ENCODE measurements at regions not wholly inside any gene's neighbourhood (a gene's known extent, or its start where the extent isn't known, plus 50 kb on each side); places are given as distances from the start of the nearest gene placed in this dataset.
A peak's percentile ranks its signal among the peaks of the same experiment; 100 is the strongest.

DNA sequence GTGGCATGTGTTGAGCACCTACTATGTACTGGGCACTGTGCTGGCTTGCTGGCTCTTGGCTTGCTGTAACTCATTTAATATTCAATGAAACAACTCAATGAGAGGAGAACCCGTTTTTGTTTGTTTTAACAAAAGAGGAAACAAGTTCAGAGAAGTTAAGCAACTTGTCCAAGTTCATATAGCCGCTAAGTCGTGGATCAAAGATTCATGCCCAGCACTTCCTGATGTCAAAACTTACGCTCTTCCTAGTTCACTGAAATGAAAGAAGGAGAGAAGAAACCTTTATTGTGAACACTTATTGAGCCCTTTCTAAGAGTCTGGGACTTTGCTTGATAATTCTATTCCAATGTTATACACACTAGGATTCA, 475.9 kb downstream of the PTPRU start:
- Mint-ChIP-seq H3K27ac (ENCODE audit: unreplicated experiment) (no peak overlapping the region), H3K4me1 (ENCODE audit: low read depth) (peaks cover 31% of the 10 kb centered on the region)
- TF ChIP-seq, protein P1, sequence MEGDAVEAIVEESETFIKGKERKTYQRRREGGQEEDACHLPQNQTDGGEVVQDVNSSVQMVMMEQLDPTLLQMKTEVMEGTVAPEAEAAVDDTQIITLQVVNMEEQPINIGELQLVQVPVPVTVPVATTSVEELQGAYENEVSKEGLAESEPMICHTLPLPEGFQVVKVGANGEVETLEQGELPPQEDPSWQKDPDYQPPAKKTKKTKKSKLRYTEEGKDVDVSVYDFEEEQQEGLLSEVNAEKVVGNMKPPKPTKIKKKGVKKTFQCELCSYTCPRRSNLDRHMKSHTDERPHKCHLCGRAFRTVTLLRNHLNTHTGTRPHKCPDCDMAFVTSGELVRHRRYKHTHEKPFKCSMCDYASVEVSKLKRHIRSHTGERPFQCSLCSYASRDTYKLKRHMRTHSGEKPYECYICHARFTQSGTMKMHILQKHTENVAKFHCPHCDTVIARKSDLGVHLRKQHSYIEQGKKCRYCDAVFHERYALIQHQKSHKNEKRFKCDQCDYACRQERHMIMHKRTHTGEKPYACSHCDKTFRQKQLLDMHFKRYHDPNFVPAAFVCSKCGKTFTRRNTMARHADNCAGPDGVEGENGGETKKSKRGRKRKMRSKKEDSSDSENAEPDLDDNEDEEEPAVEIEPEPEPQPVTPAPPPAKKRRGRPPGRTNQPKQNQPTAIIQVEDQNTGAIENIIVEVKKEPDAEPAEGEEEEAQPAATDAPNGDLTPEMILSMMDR (IDR thresholded peaks at IDR 0.05): no peak

GRCh38 chr1:29711582-29712283, 475.4 kb downstream of the PTPRU start:
- no peaks in the 10 kb centered on the region for H3K27me3 Mint-ChIP-seq (ENCODE audit: low read depth)
- no peak for DNase-seq (ENCODE audit: low spot score)
- no peaks in the 10 kb centered on the region for H3K36me3 Mint-ChIP-seq (ENCODE audit: low read depth)
- H3K4me1 Mint-ChIP-seq (ENCODE audit: low read depth): peaks cover 31% of the 10 kb centered on the region
- H3K4me3 Mint-ChIP-seq (ENCODE audit: unreplicated experiment): no peak overlapping the region
- H3K27ac Mint-ChIP-seq (ENCODE audit: unreplicated experiment): no peak overlapping the region
- peaks cover 4% of the 10 kb centered on the region for H3K9me3 Mint-ChIP-seq (ENCODE audit: low read depth)
- TF ChIP-seq, protein P1 (IDR thresholded peaks at IDR 0.05): no peak

More for the DNA sequence above, 475.9 kb downstream of the PTPRU start:
- no peak overlapping the region for H3K4me3 Mint-ChIP-seq (ENCODE audit: unreplicated experiment)
- H3K27me3 Mint-ChIP-seq (ENCODE audit: low read depth): peaks cover 2% of the 10 kb centered on the region
- H3K36me3 Mint-ChIP-seq (ENCODE audit: low read depth): no peaks in the 10 kb centered on the region
- DNase-seq (ENCODE audit: low spot score): no peak
- peaks cover 9% of the 10 kb centered on the region for H3K9me3 Mint-ChIP-seq (ENCODE audit: low read depth)

- Mint-ChIP-seq H3K27me3 (ENCODE audit: low read depth) (peaks cover 6% of the 10 kb centered on the region), H3K9me3 (ENCODE audit: low read depth) (no peaks in the 10 kb centered on the region), H3K4me1 (ENCODE audit: low read depth) (peaks cover 31% of the 10 kb centered on the region)
These were observed 473.5 kb downstream of the PTPRU start for GRCh38 chr1:29709704-29710280.

DNA sequence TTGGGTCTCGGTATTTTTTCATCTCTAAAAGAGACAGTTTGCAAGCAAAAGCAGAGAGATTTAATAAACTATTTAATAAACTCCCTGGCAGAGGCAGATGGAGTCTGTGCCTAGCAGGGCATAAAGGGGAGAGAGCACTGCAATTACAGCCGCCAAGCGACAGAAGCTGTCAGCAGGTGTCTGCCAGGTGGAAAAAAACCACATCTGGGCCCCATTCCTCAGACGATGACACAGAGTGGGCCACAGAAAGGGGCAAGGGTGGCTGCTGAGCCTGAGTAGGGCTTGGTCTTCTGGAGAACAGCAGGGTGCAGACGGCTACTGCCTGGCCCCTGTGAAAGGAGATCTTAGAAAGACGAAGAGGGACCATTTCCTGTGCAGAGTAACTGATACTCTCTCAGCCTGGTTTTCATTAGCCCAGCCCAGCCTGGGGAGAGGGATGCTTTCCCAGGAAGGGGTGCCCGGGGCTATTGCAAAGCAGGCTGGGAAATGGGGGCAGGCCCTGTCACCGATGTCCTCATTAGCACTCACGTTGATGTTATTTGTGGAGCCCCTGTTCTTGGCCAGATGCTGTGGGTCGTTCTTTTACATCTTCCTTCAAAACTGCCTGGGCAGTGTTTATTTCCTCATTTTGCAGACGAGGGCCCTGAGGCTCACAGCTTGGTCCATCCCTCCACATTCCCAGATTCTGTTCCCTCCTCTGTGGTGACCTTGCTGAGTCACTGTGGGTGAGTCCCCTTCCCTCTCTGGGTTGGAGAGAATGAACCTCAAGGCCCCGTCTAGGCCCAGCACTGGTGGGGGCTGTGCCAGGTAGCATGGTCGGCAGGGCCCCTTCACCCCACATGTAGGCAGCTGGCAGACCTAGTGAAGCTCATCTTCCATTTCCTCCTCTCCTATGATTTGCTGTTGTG, 472.7 kb downstream of the PTPRU start:
- peak overlapping the region; percentile 88 for H3K27ac Mint-ChIP-seq (ENCODE audit: unreplicated experiment)
- TF ChIP-seq, protein P1 (IDR thresholded peaks at IDR 0.05): no peak
- no peak overlapping the region for H3K4me3 Mint-ChIP-seq (ENCODE audit: unreplicated experiment)
- H3K36me3 Mint-ChIP-seq (ENCODE audit: low read depth): no peaks in the 10 kb centered on the region
- peaks cover 31% of the 10 kb centered on the region for H3K4me1 Mint-ChIP-seq (ENCODE audit: low read depth)
- H3K27me3 Mint-ChIP-seq (ENCODE audit: low read depth): peaks cover 10% of the 10 kb centered on the region
- no peak for DNase-seq (ENCODE audit: low spot score)
- H3K9me3 Mint-ChIP-seq (ENCODE audit: low read depth): no peaks in the 10 kb centered on the region

More at GRCh38 chr1:29709704-29710280, 473.5 kb downstream of the PTPRU start:
- Mint-ChIP-seq H3K36me3 (ENCODE audit: low read depth) (no peaks in the 10 kb centered on the region), H3K4me3 (ENCODE audit: unreplicated experiment) (no peak overlapping the region), H3K27ac (ENCODE audit: unreplicated experiment) (peak overlapping the region; percentile 88)
- no peak for DNase-seq (ENCODE audit: low spot score)
- TF ChIP-seq, protein P1 (IDR thresholded peaks at IDR 0.05): peak; percentile 16

GRCh38 chr1:29708381-29708780, 472.1 kb downstream of the PTPRU start:
- Mint-ChIP-seq H3K4me1 (ENCODE audit: low read depth) (peaks cover 31% of the 10 kb centered on the region), H3K4me3 (ENCODE audit: unreplicated experiment) (no peak overlapping the region), H3K9me3 (ENCODE audit: low read depth) (no peaks in the 10 kb centered on the region), H3K27me3 (ENCODE audit: low read depth) (peaks cover 11% of the 10 kb centered on the region), H3K36me3 (ENCODE audit: low read depth) (no peaks in the 10 kb centered on the region), H3K27ac (ENCODE audit: unreplicated experiment) (peak overlapping the region; percentile 76)
- no peak for DNase-seq (ENCODE audit: low spot score)
- TF ChIP-seq, protein P1 (IDR thresholded peaks at IDR 0.05): no peak
